Renal cortex interstitium (tissue), 11 donors: ENCODE measurements at regions not wholly inside any gene's neighbourhood (a gene's known extent, or its start where the extent isn't known, plus 50 kb on each side); places are given as distances from the start of the nearest gene placed in this dataset.
"Not testable (repeated sequence)": the region's sequence is repeated elsewhere in the genome, so short reads cannot be mapped to it uniquely, and the experiment has no call there.

ENCODE experiments used
- DNase-seq, 11 donors: peaks; one replicate each; pipeline ENCODE4 v3.0.0-alpha.2; 2013; ENCODE audit warnings: low read depth in 9 of 11, low spot score in 4 of 11; ENCODE audit errors: extremely low read depth in 1 of 11

DNA sequence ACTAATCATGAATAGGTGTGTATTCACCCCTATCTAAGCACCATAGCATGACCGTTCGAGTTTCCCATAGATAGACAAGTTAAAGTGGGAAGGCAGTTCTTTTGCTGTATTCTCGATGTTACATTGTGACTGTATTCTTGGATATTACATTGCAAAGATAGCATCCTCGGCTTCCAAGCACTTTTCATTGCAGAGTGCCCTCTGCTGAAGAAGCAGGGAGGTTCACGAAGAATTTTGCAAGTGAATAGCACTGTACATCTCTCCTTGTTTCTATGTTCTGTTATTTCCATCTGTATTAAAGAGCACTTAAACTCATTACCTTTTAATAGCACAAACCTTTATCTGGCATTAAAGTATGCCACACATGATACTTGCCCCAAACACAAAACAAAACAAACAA, 426.7 kb upstream of the ARX start:
- peak in 2 of 11 donors; percentile 0 to 1 for DNase-seq

DNA sequence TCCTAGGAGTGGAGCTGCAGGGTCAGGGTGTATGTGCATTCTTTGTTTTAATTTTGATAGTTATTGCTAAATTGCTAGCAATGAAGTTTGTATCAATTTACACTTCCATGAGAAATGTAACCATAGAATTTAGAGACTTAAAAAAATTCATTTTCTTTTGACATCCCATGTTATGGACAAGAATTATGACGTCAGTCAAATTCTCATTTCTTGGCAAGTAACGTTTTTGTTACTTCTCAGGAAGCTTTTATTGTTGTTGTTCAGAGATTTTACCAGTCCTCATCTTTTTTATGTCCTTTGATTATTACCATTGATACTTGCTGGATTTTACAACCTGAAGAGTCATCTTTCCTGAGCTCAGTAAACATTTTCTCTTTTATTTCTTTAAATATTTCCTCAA, 417.5 kb upstream of the ARX start:
- no peak for DNase-seq

DNA sequence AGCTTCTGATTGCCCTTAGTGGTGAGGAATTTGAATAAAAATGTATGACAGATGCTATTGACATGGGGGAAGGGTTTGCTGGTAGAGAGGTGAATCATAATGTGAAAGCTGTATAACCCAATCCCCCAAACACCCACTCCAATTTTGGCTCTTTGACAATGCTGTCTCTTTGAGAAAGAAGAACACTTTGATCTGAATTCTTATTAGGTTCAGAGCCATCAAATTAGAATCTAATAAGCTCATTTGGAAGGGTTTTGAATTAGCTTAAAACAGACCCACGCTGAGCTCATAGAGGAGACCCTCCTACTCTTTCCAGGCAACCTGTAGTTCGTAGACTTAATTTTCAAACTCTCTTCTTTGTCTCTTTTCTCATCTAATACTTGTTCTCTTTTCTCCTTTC, 416.6 kb upstream of the ARX start:
- no peak for DNase-seq

DNA sequence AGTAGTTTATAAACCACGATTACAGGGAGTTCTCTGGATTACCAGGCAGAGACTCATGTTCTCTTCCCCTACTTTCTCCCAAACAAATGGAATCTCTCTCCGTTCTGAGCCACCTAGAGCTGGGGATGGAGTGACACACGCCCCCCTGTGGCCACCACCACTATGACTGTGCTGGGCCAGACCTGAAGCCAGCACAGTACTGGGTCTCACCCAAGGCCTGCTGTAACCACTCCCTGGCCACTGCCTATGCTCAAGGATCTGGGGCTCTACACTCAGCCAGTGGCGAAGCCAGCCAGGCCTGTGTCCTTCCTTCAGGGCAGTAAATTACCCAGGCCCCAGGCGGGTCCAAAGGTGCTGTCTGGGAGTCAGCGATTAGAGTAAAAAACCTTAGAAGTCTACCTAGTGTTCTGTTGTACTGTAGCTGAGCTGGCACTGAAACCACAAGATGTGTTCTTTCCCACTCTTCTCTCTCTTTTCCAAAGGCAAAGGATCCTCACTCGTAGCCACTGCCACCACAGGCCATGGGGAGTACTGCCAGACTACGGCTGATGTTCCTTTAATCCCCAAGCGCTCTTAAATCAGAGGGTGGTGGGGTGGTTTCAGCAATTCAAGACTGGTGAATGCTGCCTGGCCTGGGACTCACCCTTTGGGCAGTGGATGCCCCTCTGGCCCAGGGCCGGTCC, 412.2 kb upstream of the ARX start:
- no peak for DNase-seq

DNA sequence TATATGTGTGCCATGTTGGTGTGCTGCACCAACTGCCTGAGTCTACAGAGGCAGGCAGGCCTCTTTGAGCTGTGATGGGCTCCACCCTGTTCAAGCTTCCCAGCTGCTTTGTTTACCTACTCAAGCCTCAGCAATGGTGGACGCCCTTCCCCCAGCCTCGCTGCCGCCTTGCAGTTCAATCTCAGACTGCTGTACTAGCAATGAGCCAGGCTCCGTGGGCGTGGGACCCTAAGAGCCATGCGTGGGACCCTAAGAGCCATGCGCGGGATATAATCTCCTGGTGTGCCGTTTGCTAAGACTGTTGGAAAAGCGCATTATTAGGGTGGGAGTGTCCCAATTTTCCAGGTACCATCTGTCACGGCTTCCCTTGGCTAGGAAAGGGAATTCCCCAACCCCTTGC, 388.4 kb upstream of the ARX start:
- not testable (repeated sequence) for DNase-seq

DNA sequence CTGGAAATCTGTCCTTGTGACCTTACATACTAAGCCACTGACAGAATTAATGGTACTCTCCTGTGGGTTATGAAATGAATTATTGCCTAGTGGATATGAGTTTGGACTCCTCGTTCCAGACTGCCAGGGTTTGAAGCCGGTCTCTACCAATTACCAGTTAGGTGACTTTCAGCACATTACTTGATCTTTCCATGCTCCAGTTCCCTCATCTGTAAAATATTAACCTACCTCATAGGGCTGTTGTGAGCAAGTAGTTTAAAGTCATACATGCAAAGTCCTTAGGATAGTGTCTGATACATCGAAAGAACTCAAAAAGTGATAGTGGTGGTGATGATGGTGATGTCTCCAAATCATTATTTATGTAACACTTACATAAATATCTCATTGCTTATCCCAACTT, 373.5 kb upstream of the ARX start:
- DNase-seq = peak in 7 of 11 donors; percentile 3 to 24 (median 19)

DNA sequence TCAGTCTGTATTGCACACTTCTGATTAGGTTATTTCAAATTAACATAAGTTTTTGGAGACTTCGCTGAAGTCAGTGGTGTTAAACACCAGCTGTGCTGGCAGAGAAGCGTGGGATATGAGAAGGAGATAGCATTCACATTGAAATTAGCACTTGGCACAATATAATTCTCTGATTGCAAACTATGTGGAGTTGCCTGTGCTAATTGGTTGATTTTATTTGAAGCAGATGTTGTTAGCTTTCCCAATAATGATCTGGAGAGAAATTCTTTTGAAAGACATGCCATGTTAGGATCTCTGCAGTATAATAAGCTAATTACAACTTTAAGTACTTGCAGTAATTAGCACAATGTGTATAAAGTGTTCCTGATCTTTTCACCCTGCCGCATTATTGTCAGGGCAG, 367.4 kb upstream of the ARX start:
- no peak for DNase-seq

DNA sequence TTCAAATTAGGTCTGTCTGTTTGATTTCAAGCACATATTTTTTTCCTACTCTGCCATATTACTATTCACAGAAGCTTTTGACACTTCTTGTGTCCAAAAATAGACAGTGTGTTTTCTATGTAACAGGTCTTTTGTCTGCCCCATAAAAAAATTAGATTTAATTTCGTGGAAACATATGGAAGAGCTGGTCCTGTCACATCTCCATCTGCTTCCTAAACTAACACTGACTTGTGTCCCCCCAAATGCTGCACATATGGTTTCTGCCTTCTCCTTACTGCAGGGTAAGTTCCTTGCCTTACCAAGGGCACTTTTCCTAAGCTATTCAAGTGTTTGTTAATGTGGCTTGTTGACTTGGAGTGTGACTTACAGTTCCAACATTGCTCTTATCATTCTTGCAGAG, 340.7 kb upstream of the ARX start:
- DNase-seq = no peak

DNA sequence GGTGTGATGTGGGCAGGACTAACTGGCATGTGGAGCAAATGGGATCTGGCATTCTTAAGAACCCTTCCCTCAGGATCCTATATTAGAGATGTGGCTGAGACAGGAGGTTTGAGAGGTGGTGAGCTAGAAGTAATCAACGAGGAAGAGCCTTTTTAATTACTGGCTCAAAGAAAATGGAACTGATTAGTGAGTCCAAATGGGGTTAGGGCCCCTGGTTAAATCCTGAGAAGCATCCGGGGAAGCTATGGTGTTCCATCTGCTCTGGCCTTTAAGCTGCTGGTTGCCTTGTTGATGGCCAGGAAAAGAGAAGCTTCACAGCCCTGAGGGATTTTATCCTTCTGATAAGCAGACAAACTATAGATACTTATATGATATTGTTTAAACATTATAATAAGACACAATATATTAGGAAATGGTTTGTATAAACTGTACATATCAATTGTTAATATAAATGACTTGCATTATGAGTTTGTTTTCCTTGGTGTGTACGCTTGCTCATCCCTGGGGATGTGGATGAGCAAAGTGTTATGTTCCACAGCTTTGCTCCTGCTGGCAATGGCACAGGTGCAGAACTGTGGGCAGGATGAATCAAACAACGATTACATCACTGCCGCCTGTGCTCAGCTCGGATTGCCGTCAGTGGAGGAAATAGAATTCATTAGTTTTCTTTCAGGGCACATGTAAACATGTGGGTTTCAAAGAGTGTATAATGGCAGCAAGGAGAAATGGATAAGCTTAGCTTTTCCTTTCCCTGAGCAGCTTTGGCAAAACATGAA, 328.6 kb upstream of the ARX start:
- DNase-seq = no peak

DNA sequence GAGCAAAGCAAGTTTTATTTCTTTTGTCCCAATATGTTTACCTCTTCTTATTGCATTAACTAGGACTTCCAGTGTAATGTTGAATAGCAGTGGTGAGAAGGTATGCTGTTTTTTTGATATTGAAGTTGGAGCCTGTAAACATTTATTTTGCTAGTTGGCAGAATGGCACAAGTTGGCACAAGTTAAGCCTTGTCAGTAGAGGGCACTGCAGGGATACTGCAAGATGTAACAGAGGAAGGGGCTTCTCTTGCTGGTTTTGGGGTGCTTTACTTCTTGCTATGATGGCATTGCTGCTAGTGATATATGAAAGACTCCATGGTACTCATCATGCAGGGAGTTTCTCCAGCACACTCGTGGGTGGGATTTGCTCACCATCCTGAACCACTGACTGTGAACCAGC, 327.3 kb upstream of the ARX start:
- DNase-seq = no peak

DNA sequence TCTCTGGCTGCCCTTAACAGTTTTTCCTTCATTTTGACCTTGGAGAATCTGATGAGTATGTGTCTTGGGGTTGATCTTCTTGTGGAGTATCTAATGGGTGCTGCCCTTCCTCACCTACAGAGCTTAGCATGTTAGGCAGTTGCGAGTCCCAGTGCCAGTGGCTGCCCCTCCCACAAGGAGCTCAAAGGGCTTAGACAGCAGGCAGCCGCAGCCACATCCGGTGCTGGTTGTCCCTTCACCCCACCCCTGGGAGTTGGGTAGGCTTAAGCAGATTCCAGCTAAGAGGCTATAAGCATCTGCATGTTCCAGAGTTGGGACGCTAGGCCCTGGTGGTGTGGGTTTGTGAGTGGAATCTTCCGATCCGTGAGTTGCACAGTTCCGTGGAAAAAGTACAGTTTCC, 322.1 kb upstream of the ARX start:
- DNase-seq = no peak

DNA sequence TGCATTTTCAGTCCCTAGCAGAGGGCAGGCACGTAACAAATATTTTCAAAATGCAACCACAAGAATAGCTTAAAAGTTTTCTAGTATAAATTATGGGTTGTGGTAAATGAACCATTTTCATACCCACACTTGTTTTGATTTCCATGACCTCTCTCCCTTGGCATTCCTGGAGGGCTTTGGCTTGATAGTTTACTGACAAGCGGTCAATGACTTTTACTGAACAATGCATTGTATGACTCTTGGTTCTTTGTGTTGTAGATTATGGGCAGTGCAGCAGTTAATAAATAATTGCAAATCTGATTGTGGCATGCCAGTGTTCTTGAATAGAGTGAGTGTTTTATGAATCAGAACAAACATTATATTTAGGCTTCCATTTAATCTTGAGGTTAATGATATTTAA, 285.2 kb upstream of the ARX start:
- DNase-seq = no peak

DNA sequence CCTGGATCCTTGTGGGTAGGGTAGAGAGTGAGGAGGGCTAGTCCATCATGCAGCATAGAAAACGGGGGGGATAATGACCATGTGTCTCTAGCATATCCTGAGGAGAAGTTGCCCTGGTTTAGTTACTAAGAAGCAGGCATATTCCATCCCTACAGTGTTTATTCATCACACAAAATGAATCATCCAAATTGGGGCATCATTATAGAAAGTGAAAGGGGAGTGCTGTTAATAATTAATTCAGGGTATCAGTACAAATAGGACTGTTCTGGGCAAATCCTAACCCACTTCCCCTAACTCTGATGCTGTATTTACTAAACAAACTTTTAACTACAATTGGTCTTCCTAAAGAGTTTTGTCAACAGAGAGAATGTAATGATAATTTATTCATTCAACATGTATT, 281.1 kb upstream of the ARX start:
- DNase-seq = no peak

DNA sequence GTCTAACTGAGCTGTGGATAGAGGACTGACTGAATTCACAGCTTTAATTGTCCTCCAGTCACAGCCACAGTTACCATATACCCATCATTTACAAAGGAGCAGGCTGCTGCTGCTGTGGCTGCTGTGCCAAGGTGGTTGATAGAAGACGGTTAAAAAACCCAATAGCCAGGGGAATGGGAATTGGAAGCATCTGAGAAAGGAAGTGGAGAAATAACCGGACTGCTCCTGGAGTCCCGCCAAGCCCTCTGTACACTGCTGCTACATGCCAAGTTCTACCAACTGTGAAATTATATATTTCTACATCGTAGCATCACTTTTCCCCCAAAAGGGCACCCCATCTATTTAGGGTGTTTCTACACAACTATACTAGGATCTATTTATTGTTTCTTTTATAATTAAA, 279.7 kb upstream of the ARX start:
- no peak for DNase-seq

DNA sequence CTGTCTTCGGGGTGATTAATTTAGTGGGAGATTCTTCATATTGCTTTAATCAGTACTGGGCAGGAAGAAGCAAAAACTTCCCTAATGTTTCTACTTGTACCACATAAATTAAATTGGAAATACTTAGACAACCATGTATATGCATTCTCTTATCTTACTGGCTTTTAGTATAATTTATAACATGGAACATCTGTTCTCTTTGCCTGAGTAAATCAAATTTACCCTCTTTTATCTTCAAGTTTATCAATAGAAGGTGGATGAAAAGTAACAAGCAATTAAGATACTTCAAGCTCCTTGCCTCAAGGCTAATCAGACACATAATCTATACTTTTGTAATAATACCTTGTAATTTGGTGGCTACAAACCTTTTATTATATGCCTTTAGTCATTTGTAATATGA, 274.4 kb upstream of the ARX start:
- no peak for DNase-seq

DNA sequence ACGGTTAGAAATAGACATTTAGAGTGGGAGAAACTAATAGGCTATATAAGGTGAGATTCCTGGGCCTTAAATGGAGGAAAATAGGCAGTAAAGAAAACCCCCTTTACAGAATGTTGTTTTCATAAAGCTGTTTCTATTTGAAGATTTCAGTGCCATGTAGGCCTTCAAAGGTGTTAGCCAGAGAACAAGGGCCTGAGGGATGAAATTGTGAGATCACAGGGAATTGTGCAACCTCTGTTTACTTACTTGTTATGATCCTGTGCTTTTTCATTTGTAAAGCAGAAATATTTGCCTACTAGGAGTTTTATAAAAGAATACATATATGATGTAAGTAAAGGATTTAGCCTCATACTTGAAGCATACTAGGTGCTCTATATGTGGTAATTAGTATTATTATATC, 272.9 kb upstream of the ARX start:
- DNase-seq = no peak

DNA sequence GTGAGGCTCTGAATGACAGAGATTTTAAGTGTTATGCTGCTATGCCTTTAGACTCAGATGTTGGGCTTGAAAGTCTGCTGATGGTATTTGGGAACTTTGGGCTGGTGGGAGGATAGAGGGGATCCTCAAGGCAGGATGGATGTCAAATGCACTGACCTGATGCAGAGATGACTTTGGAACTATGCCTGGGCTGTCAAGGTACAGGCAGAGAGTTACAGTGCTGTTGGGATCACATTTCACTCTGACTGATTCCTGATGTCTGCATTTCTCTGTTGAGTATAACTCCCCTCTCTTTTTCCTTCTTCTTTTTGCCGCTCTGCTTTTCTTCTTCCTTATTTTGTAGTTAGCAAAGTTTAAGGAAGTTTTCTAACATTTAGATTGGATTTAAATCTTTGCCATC, 271.8 kb upstream of the ARX start:
- peak in 8 of 11 donors; percentile 5 to 40 (median 20) for DNase-seq

DNA sequence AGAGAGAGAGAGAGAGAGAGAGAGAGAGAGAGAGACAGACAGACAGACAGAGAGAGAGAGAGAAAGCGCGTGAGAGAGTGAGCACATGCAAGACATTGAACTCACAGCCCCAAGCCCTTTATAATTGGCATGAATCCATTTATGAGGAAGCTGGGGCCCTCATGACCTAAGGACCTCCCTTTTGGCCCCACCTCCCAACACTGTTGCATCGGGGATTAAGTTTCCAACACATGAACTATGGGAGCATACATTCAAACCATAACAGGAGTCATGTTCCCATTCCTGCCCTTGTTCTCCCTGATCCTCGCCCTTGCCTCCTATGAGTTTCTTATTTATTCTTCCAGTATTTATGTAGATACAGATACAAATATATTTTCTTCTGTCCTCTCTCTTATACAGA, 269.8 kb upstream of the ARX start:
- DNase-seq = no peak

DNA sequence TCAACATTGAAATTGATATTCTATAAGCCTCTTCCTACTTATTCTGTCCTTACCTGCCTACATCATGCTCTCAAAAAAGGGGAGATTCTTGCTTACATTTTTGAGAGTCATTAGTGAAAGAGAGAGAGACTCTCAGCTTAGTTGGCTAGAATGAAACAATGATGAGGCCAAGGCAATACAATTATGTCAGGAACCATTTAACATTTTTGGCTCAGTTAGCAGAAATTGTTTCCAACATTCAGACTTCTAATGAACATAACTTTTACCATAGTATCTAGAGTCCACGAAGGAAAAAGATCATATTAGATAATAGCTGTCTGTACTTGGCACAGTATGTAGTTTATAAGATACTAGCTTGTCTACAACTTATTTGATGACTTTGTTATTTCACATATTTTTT, 263.7 kb upstream of the ARX start:
- DNase-seq = no peak

DNA sequence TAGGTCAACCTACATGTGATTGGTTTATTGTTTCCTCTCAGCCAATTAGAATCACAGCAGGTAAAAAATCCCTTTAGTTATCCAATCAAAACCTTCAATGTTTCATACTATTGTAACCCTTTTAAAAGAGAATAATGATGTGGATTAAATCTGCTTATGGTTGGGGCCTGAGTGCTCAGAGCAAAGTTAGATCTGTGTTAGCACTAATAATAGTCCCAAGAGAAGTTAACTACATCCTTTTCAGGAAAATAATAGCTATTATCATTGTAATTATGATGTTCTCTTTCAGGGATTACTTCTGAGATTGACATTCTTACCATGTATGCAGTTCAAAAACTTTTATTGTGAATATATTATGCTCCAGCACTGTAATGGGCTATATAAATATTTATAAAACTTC, 262.6 kb upstream of the ARX start:
- DNase-seq = no peak

DNA sequence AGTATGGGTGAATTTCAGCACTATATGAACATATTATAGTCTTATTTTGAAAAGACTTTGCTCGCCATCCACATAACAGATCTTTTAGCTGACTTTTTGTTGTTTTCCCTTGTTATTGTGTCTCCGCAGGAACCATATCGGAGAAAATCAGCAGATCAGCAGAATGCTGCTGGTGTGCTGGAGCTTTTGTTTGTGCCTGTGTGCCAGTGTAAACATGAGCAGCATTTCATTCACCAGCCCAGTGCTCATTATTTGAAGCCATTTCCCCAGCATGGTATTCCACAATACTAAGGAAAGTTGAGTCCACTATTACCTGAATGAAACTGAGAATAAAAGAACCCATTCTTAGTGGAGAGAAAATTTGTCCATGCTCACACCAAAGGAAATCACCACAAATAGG, 261.8 kb upstream of the ARX start:
- no peak for DNase-seq
